Fibroblast of skin of left quadriceps (primary cell): ENCODE measurements at regions not wholly inside any gene's neighbourhood (a gene's known extent, or its start where the extent isn't known, plus 50 kb on each side); places are given as distances from the start of the nearest gene placed in this dataset.

Experiments used
- DNase-seq, 2 experiments: peaks; one replicate each; pipeline ENCODE4 v3.0.0-alpha.2; 2013; ENCODE audit warnings: low read depth in 2 of 2

- no peak for DNase-seq
These were observed 360.7 kb upstream of the CWC22 start for GRCh38 chr2:180367815-180368214.

- DNase-seq, result no peak
These were observed 359.4 kb upstream of the CWC22 start for GRCh38 chr2:180366481-180366880.

GRCh38 chr2:180364719-180365118 lies 357.6 kb upstream of the CWC22 start:
- DNase-seq, result no peak

- DNase-seq, result no peak
These were observed 353.2 kb upstream of the CWC22 start for GRCh38 chr2:180360283-180360618.

- DNase-seq, result no peak
These were observed 352.6 kb upstream of the CWC22 start for GRCh38 chr2:180359522-180360282.

GRCh38 chr2:180358458-180358857 lies 351.4 kb upstream of the CWC22 start:
- no peak for DNase-seq

GRCh38 chr2:180356676-180357075 lies 349.6 kb upstream of the CWC22 start:
- DNase-seq, result no peak

- DNase-seq, result no peak
These were observed 345.5 kb upstream of the CWC22 start for GRCh38 chr2:180352620-180353019.

GRCh38 chr2:180349809-180350208 lies 342.7 kb upstream of the CWC22 start:
- DNase-seq, result no peak

- no peak for DNase-seq
These were observed 336.6 kb upstream of the CWC22 start for GRCh38 chr2:180343528-180344345.

- no peak for DNase-seq
These were observed 330.0 kb upstream of the CWC22 start for GRCh38 chr2:180337136-180337535.

- DNase-seq, result no peak
These were observed 329.5 kb upstream of the CWC22 start for GRCh38 chr2:180336550-180336949.

GRCh38 chr2:180334514-180334913 lies 327.4 kb upstream of the CWC22 start:
- no peak for DNase-seq

GRCh38 chr2:180328795-180329422 lies 321.8 kb upstream of the CWC22 start:
- DNase-seq, result no peak

- no peak for DNase-seq
These were observed 320.1 kb upstream of the CWC22 start for GRCh38 chr2:180327185-180327584.

- no peak for DNase-seq
These were observed 318.5 kb upstream of the CWC22 start for GRCh38 chr2:180325416-180326120.

- no peak for DNase-seq
These were observed 317.1 kb upstream of the CWC22 start for GRCh38 chr2:180324182-180324581.

GRCh38 chr2:180322781-180323180 lies 315.7 kb upstream of the CWC22 start:
- no peak for DNase-seq

GRCh38 chr2:180319586-180320405 lies 312.7 kb upstream of the CWC22 start:
- DNase-seq, result no peak

- DNase-seq, result no peak
These were observed 307.0 kb upstream of the CWC22 start for GRCh38 chr2:180314086-180314485.

- DNase-seq, result no peak
These were observed 305.4 kb upstream of the CWC22 start for GRCh38 chr2:180312542-180312941.
